ENCODE measurements at regions not wholly inside any gene's neighbourhood (a gene's known extent, or its start where the extent isn't known, plus 50 kb on each side); places are given as distances from the start of the nearest gene placed in this dataset.
A peak's percentile ranks its signal among the peaks of the same experiment; 100 is the strongest.

DNA sequence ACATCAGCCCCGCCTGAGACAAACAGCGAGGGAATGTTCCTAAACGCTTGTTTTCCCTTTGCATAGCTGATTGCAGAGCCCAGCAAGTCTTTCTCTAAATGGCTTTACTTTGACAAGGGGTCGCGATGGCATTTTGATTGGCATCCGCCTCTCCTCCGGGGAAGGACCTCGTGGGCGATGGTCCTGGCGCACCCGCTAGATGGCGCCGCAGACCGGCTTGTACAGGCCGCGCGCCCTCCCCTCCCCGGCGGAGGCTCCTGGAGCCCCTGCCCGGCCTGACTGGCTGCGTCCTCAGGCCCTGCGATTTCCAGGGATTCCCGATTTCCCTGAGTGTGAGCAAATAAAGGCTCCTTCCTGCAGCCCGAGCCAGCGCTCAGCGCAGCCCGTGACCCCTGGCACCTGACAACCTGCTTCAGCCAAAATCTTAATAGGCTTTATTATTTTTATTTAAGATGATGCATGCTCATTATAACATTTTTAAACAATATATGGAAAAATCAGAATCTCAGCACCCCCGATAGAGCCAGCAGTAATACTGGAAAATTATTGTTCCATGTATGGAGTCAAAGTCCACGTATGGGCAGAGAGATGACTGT lies 468.3 kb downstream of the AACS start:
- no peak overlapping the region for H3K9ac ChIP-seq
- peak overlapping the region; percentile 41 for H3K4me2 ChIP-seq
- no peaks in the 10 kb centered on the region for H3F3A ChIP-seq (ENCODE audit: low read depth)
- H3K36me3 ChIP-seq, result no peaks in the 10 kb centered on the region
- H3K4me1 ChIP-seq, result peaks cover 15% of the 10 kb centered on the region
- peak; percentile 92 for DNase-seq (ENCODE audit: low spot score)
- no peaks in the 10 kb centered on the region for H3K9me3 ChIP-seq (ENCODE audit: low read depth)
- Mint-ChIP-seq H3K4me1 (peaks cover 15% of the 10 kb centered on the region), H3K27me3 (ENCODE audit: insufficient read depth, low read depth) (peaks cover 7% of the 10 kb centered on the region), H3K27ac (no peak overlapping the region), H3K9me3 (no peaks in the 10 kb centered on the region), H3K4me3 (no peak overlapping the region), H3K36me3 (no peaks in the 10 kb centered on the region)
- no peaks in the 10 kb centered on the region for H3K27me3 ChIP-seq
- TF ChIP-seq, protein P1, sequence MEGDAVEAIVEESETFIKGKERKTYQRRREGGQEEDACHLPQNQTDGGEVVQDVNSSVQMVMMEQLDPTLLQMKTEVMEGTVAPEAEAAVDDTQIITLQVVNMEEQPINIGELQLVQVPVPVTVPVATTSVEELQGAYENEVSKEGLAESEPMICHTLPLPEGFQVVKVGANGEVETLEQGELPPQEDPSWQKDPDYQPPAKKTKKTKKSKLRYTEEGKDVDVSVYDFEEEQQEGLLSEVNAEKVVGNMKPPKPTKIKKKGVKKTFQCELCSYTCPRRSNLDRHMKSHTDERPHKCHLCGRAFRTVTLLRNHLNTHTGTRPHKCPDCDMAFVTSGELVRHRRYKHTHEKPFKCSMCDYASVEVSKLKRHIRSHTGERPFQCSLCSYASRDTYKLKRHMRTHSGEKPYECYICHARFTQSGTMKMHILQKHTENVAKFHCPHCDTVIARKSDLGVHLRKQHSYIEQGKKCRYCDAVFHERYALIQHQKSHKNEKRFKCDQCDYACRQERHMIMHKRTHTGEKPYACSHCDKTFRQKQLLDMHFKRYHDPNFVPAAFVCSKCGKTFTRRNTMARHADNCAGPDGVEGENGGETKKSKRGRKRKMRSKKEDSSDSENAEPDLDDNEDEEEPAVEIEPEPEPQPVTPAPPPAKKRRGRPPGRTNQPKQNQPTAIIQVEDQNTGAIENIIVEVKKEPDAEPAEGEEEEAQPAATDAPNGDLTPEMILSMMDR (IDR thresholded peaks at IDR 0.05), result peak; percentile 94
- TF ChIP-seq EZH2 (IDR thresholded peaks at IDR 0.05), result no peak
- H3K27ac ChIP-seq, result no peak overlapping the region
- no peak overlapping the region for H2AFZ ChIP-seq (replicated peaks)
- no peak overlapping the region for H3K4me3 ChIP-seq
- no peaks in the 10 kb centered on the region for H4K20me1 ChIP-seq (ENCODE audit: low read depth)
- H3K79me2 ChIP-seq (ENCODE audit: low read depth), result no peaks in the 10 kb centered on the region

DNA sequence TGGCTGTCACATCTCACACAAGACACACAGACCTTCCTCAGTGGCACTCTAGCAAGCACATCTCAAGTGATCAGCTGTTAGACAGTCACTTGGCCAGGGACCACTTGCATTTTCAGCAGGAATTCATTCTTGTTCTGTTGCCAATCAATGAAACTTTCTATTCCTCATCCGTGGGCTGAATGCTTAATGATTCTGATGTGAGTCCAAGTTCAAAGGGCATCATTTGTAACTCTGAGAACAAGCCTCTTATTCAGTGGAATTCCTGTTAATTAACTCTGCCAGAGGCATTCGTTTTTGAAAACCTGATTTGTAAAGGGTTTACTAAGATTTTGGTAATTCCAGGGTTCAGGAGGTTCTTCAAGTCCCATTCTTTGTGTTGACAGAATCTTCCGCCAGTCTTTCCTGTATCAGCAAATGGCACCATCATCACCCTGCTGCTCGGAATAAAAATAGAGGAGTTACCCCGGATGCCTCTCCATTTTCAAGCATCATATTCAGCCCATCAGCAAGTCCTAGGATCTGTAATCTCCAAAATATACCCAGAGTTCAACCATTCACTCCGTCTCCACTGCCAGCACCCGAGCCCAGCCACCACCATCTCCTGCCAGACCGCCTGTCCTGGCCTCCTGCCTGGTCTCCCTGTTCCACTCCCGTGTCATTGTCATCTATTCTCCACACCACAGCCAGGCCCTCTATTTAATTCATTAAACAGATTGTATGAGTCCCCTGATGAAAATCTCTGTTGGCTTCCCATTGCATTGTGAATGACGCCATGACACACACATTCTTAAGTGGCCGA lies 473.4 kb downstream of the AACS start:
- H3K4me3 Mint-ChIP-seq, result no peak overlapping the region
- H3K4me2 ChIP-seq, result no peak overlapping the region
- no peaks in the 10 kb centered on the region for H3K79me2 ChIP-seq (ENCODE audit: low read depth)
- H3K36me3 Mint-ChIP-seq, result no peaks in the 10 kb centered on the region
- no peaks in the 10 kb centered on the region for H4K20me1 ChIP-seq (ENCODE audit: low read depth)
- no peak overlapping the region for H2AFZ ChIP-seq (replicated peaks)
- no peak overlapping the region for H3K27ac ChIP-seq
- no peaks in the 10 kb centered on the region for H3F3A ChIP-seq (ENCODE audit: low read depth)
- peaks cover 5% of the 10 kb centered on the region for H3K27me3 Mint-ChIP-seq (ENCODE audit: insufficient read depth, low read depth)
- no peak overlapping the region for H3K4me3 ChIP-seq
- no peaks in the 10 kb centered on the region for H3K9me3 ChIP-seq (ENCODE audit: low read depth)
- no peak overlapping the region for H3K27ac Mint-ChIP-seq
- peaks cover 6% of the 10 kb centered on the region for H3K4me1 Mint-ChIP-seq
- H3K27me3 ChIP-seq, result no peaks in the 10 kb centered on the region
- DNase-seq (ENCODE audit: low spot score), result no peak
- no peak overlapping the region for H3K9ac ChIP-seq
- peaks cover 13% of the 10 kb centered on the region for H3K4me1 ChIP-seq
- TF ChIP-seq, protein P1 (IDR thresholded peaks at IDR 0.05), result no peak
- TF ChIP-seq EZH2phosphoT487 (IDR thresholded peaks at IDR 0.05), result no peak
- no peak for TF ChIP-seq EZH2 (IDR thresholded peaks at IDR 0.05)
- H3K9me3 Mint-ChIP-seq, result peaks cover 2% of the 10 kb centered on the region
- H3K36me3 ChIP-seq, result no peaks in the 10 kb centered on the region

DNA sequence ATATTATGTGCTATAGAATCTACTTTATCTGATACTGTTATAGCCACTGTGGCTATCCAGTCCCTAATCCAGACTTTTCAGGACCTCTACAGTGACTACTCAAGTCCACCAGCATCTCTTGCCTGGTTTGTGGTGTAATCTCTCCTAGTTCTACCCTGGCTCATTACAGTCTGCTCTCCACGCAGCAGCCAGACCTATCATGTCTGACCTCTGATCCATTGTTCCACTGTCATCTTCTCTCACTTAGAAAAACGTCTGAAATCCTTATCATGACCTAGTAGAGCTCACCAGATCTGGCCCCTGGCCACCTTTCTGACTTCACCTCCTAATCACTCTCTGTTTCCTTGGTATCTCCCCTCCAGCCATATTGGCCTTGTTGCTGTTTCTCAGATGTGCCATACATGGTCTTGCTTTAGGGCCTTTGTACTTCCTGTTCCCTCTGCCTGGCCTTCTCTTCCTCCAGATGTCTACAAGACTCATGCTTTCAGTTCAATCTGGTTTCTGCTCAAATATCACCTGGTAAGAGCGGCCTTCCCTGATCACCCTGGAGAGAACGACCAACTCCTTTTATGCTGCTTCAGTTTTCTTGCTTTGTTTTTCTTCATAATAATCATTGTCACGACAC lies 475.5 kb downstream of the AACS start:
- no peak overlapping the region for H3K4me2 ChIP-seq
- no peaks in the 10 kb centered on the region for H3K79me2 ChIP-seq (ENCODE audit: low read depth)
- H3K9ac ChIP-seq, result no peak overlapping the region
- H3K27me3 Mint-ChIP-seq (ENCODE audit: insufficient read depth, low read depth), result peaks cover 5% of the 10 kb centered on the region
- no peak overlapping the region for H3K4me3 Mint-ChIP-seq
- no peak overlapping the region for H3K27ac Mint-ChIP-seq
- H3K36me3 ChIP-seq, result no peaks in the 10 kb centered on the region
- no peaks in the 10 kb centered on the region for H3K27me3 ChIP-seq
- H3K36me3 Mint-ChIP-seq, result no peaks in the 10 kb centered on the region
- no peak overlapping the region for H3K4me3 ChIP-seq
- no peaks in the 10 kb centered on the region for H3K9me3 ChIP-seq (ENCODE audit: low read depth)
- H3F3A ChIP-seq (ENCODE audit: low read depth), result no peaks in the 10 kb centered on the region
- H3K4me1 ChIP-seq, result peaks cover 2% of the 10 kb centered on the region
- no peaks in the 10 kb centered on the region for H4K20me1 ChIP-seq (ENCODE audit: low read depth)
- no peak for DNase-seq (ENCODE audit: low spot score)
- H3K27ac ChIP-seq, result no peak overlapping the region
- H2AFZ ChIP-seq (replicated peaks), result no peak overlapping the region
- no peaks in the 10 kb centered on the region for H3K4me1 Mint-ChIP-seq
- TF ChIP-seq EZH2phosphoT487 (IDR thresholded peaks at IDR 0.05) (no peak), EZH2 (IDR thresholded peaks at IDR 0.05) (no peak)
- TF ChIP-seq, protein P1 (IDR thresholded peaks at IDR 0.05), result no peak
- H3K9me3 Mint-ChIP-seq, result peaks cover 2% of the 10 kb centered on the region
